HepG2 (cell line): ENCODE measurements at regions not wholly inside any gene's neighbourhood (a gene's known extent, or its start where the extent isn't known, plus 50 kb on each side); places are given as distances from the start of the nearest gene placed in this dataset.

Source experiments
- ATAC-seq: fragments of 200-7000 bp; cut with Tn5 transposase; 3 replicates; pipeline ENCODE4 v1.9.1; 2020; ENCODE audit warnings: mild to moderate bottlenecking, moderate library complexity
- BruUV-seq: library from RNA; stranded (reverse); fragments of 400-500 nt; replicated peaks from 2 replicates; lab custom pipeline; 2021; lab: Mats Ljungman, UMichigan
- CTCF ChIA-PET: fragments of 300-600 bp; formaldehyde crosslinking; extraction: SDS; loops from one replicate; lab custom pipeline; 2021; ENCODE audit warnings: low total read pairs, inconsistent platforms, low intra/inter-chr PET ratio; lab: Yijun Ruan, JAX
- POLR2A ChIA-PET: fragments of 350-600 bp; sonication (Branson Sonifier 250); formaldehyde crosslinking; loops from one replicate; lab custom pipeline; 2020; ENCODE audit warnings: antibody characterized with exemption, inconsistent platforms; lab: Yijun Ruan, JAX
- DNase-seq: peaks from one replicate; pipeline ENCODE4 v3.0.0-alpha.2; 2015; ENCODE audit warnings: low spot score
- FAIRE-seq: peaks from 3 replicates; lab custom pipeline; 2011; peaks lifted over from hg19 to GRCh38; lab: Jason Lieb, UNC
- H2AFZ ChIP-seq: one replicate; pipeline ENCODE4 v1.6.1; 2011; ENCODE audit warnings: low read length, inconsistent platforms
- H3K27ac ChIP-seq: fragments of 300-600 bp; 3 replicates; pipeline ENCODE4 v1.8.0; 2011; ENCODE audit warnings: mixed run types, mild to moderate bottlenecking, mixed read lengths, low read length, inconsistent platforms; ENCODE audit not compliant: insufficient read depth; ENCODE audit errors: extremely low read length
- H3K27me3 ChIP-seq, 2 experiments: fragments of 200-600 bp in 1 of 2; 2 replicates in 1 of 2; 3 replicates in 1 of 2; pipeline versions ENCODE4 v1.6.0 to v1.8.0; 2011; ENCODE audit warnings: low read length in 2 of 2, mild to moderate bottlenecking in 2 of 2, moderate library complexity in 2 of 2, inconsistent platforms in 1 of 2; ENCODE audit not compliant: insufficient read depth in 2 of 2, control insufficient read depth in 1 of 2
- H3K36me3 ChIP-seq, 2 experiments: fragments of 200-600 bp in 1 of 2; replicated peaks in 1 of 2; 2 replicates in 1 of 2; 3 replicates in 1 of 2; pipeline versions ENCODE4 v1.5.1 to v1.8.0; 2011; ENCODE audit warnings: low read length in 2 of 2, inconsistent platforms in 1 of 2; ENCODE audit not compliant: insufficient read depth in 2 of 2, control insufficient read depth in 1 of 2
- H3K4me1 ChIP-seq: 2 replicates; pipeline ENCODE4 v1.5.1; 2012; ENCODE audit warnings: low read length, inconsistent platforms; ENCODE audit not compliant: insufficient read depth
- H3K4me2 ChIP-seq: 2 replicates; pipeline ENCODE4 v1.6.0; 2011; ENCODE audit warnings: low read depth, low read length, inconsistent platforms
- H3K4me3 ChIP-seq, 3 experiments: fragments of 200-600 bp in 1 of 3; sonication (generic), shearing (Covaris generic) in 1 of 3; replicated peaks in 1 of 3; 2 replicates each; pipeline ENCODE4 v1.5.1; 2011 to 2016; ENCODE audit warnings: low read length in 3 of 3, inconsistent platforms in 2 of 3, low read depth in 2 of 3, mild to moderate bottlenecking in 2 of 3, control low read depth in 1 of 3, mixed read lengths in 1 of 3; ENCODE audit not compliant: insufficient read depth in 1 of 3
- H3K79me2 ChIP-seq: one replicate; pipeline ENCODE4 v1.6.1; 2011; ENCODE audit warnings: low read length, inconsistent platforms; ENCODE audit not compliant: insufficient read depth
- H3K9ac ChIP-seq: 2 replicates; pipeline ENCODE4 v1.6.0; 2011; ENCODE audit warnings: mild to moderate bottlenecking, low read depth, low read length, inconsistent platforms; ENCODE audit not compliant: insufficient read depth
- H3K9me3 ChIP-seq: 2 replicates; pipeline ENCODE4 v1.5.1; 2012; ENCODE audit warnings: mild to moderate bottlenecking, low read length
- H4K20me1 ChIP-seq: 2 replicates; pipeline ENCODE4 v1.6.0; 2011; ENCODE audit warnings: inconsistent platforms, mild to moderate bottlenecking, low read length, moderate library complexity; ENCODE audit not compliant: insufficient read depth
- HOXA7 ChIP-seq: sonication (generic); formaldehyde crosslinking; IDR thresholded peaks from 2 replicates; pipeline ENCODE4 v1.8.1; 2022; ENCODE audit warnings: mild to moderate bottlenecking, missing genetic modification reagents, moderate library complexity
- MAFK ChIP-seq, 2 experiments: IDR thresholded peaks in 1 of 2; conservative IDR thresholded peaks in 1 of 2; 2 replicates each; pipeline ENCODE4 v1.6.1; 2011; ENCODE audit warnings: improper control_type of control experiment in 2 of 2, low read length in 2 of 2
- MXD3 ChIP-seq: IDR thresholded peaks from 2 replicates; pipeline ENCODE4 v1.6.1; 2016; ENCODE audit warnings: mild to moderate bottlenecking, missing biosample characterization, missing genetic modification reagents
- NFIB ChIP-seq: sonication (generic); formaldehyde crosslinking; IDR thresholded peaks from 2 replicates; pipeline ENCODE4 v1.9.0; 2021; ENCODE audit warnings: missing genetic modification reagents, mild to moderate bottlenecking, borderline replicate concordance
- NRL ChIP-seq: sonication (generic); formaldehyde crosslinking; IDR thresholded peaks from 2 replicates; pipeline ENCODE4 v1.5.0; 2020; ENCODE audit warnings: missing genetic modification reagents, mild to moderate bottlenecking, moderate library complexity, borderline replicate concordance
- ZBTB21 ChIP-seq: sonication (generic); formaldehyde crosslinking; IDR thresholded peaks from 2 replicates; pipeline ENCODE4 v1.4.0; 2020; ENCODE audit warnings: missing genetic modification reagents
- ZBTB33 ChIP-seq: sonication (generic); formaldehyde crosslinking; IDR thresholded peaks from 2 replicates; pipeline ENCODE4 v1.4.0; 2020; ENCODE audit warnings: missing genetic modification reagents
- ZBTB37 ChIP-seq: sonication (generic); formaldehyde crosslinking; IDR thresholded peaks from 2 replicates; pipeline ENCODE4 v1.4.0; 2020; ENCODE audit warnings: mild to moderate bottlenecking, missing genetic modification reagents
- ZNF160 ChIP-seq: sonication (generic); formaldehyde crosslinking; IDR thresholded peaks from 2 replicates; pipeline ENCODE4 v1.8.0; 2022; ENCODE audit warnings: mild to moderate bottlenecking, inconsistent platforms, missing genetic modification reagents
- ZNF350 ChIP-seq: sonication (generic); formaldehyde crosslinking; IDR thresholded peaks from 2 replicates; pipeline ENCODE4 v1.4.0; 2020; ENCODE audit warnings: mild to moderate bottlenecking, low read depth, missing genetic modification reagents, borderline replicate concordance
- ZNF383 ChIP-seq: sonication (generic); formaldehyde crosslinking; IDR thresholded peaks from 2 replicates; pipeline ENCODE4 v1.4.0; 2020; ENCODE audit warnings: missing genetic modification reagents, mild to moderate bottlenecking, borderline replicate concordance
- ZNF530 ChIP-seq: sonication (generic); formaldehyde crosslinking; IDR thresholded peaks from 2 replicates; pipeline ENCODE4 v1.5.0; 2020; ENCODE audit warnings: low read depth, mild to moderate bottlenecking, missing genetic modification reagents
- ZNF556 ChIP-seq: sonication (generic); formaldehyde crosslinking; IDR thresholded peaks from 2 replicates; pipeline ENCODE4 v1.4.0; 2020; ENCODE audit warnings: mild to moderate bottlenecking, missing genetic modification reagents, borderline replicate concordance
- ZNF576 ChIP-seq: sonication (generic); formaldehyde crosslinking; IDR thresholded peaks from 2 replicates; pipeline ENCODE4 v1.4.0; 2020; ENCODE audit warnings: mild to moderate bottlenecking, missing genetic modification reagents
- ZSCAN21 ChIP-seq: sonication (generic); formaldehyde crosslinking; IDR thresholded peaks from 2 replicates; pipeline ENCODE4 v1.8.0; 2022; ENCODE audit warnings: mild to moderate bottlenecking, missing genetic modification reagents, moderate library complexity, borderline replicate concordance
- WGBS: methylation state at CpG from one replicate; pipeline ENCODE4 v1.1.6; 2017; ENCODE audit warnings: low lambda C conversion rate; 5-methylcytosine and 5-hydroxymethylcytosine counted together
- in situ Hi-C: cut with HindIII; loops from 2 replicates; pipeline ENCODE4 v1.10.0; 2017; ENCODE audit warnings: low pct_unique_long_range_greater_than_20kb; ENCODE audit not compliant: extremely low pct_ligation_motif_present
- intact Hi-C: fragments of 100-400 bp; cut with micrococcal nuclease; formaldehyde crosslinking; loops from one replicate; pipeline ENCODE4 v1.10.0; 2022; ENCODE audit not compliant: unreplicated experiment

GRCh38 chr3:23659840-23660430 is 145.8 kb upstream of the UBE2E1 start:
- Histone ChIP-seq H3K4me1 (no peaks in the 10 kb centered on the region), H4K20me1 (no peaks in the 10 kb centered on the region), H3K79me2 (no peaks in the 10 kb centered on the region), H3K9ac (no peak overlapping the region), H3K4me2 (no peak overlapping the region), H3K9me3 (no peaks in the 10 kb centered on the region; the same call in 1 of the 2 replicates), H3K4me3 (no peak overlapping the region), H3K27ac (no peak overlapping the region), H3K36me3 (no peaks in the 10 kb centered on the region), H2AFZ (no peak overlapping the region), H3K27me3 (peaks cover 1 to 35% of the 10 kb centered on the region in 2 experiments; a peak in 2 of 5 replicates)
- WGBS = 11% methylated on average over 5 of the region's 5 CpGs
- CTCF ChIA-PET = no interaction called here
- no peak for FAIRE-seq
- POLR2A ChIA-PET = no interaction called here
- no peak for ATAC-seq
- TF ChIP-seq ZNF576 (no peak), NRL (CRISPR knock-in tag) (no peak), ZBTB37 (CRISPR knock-in tag) (no peak), ZSCAN21 (no peak), ZBTB21 (CRISPR knock-in tag) (no peak), NFIB (CRISPR knock-in tag) (no peak), ZBTB33 (CRISPR knock-in tag) (no peak), MAFK (conservative IDR thresholded peaks at IDR 0.05 in 1 of 2, IDR thresholded peaks at IDR 0.05 in 1 of 2; ENCODE audit: low read length in 2 of 2) (no peak), ZNF556 (no peak), ZNF350 (no peak), HOXA7 (CRISPR knock-in tag) (no peak), ZNF383 (CRISPR knock-in tag) (no peak), ZNF530 (CRISPR knock-in tag) (no peak), MXD3 (CRISPR knock-in tag) (no peak), ZNF160 (CRISPR knock-in tag) (no peak)
- intact Hi-C loops (no loop called here), in situ Hi-C loops (no loop called here)
- no peak for DNase-seq
- no TSS peak for BruUV-seq
